Dermis blood vessel endothelial cell (primary cell): ENCODE measurements at regions not wholly inside any gene's neighbourhood (a gene's known extent, or its start where the extent isn't known, plus 50 kb on each side); places are given as distances from the start of the nearest gene placed in this dataset.
A peak's percentile ranks its signal among the peaks of the same experiment; 100 is the strongest.

Experiments used
- DNase-seq: peaks from one replicate; pipeline ENCODE4 v3.0.0; 2010

- no peak for DNase-seq
Measured at GRCh38 chr12:78611504-78611903, 253.1 kb upstream of the SYT1 start.

GRCh38 chr12:78612190-78612589, 252.4 kb upstream of the SYT1 start:
- DNase-seq: no peak

GRCh38 chr12:78617683-78618082, 246.9 kb upstream of the SYT1 start:
- DNase-seq: no peak

GRCh38 chr12:78622529-78623195, 241.9 kb upstream of the SYT1 start:
- no peak for DNase-seq

GRCh38 chr12:78628491-78629100, 236.0 kb upstream of the SYT1 start:
- DNase-seq: no peak

GRCh38 chr12:78636231-78636855, 228.2 kb upstream of the SYT1 start:
- no peak for DNase-seq

GRCh38 chr12:78641837-78642423, 222.6 kb upstream of the SYT1 start:
- peak; percentile 2 for DNase-seq

- DNase-seq: no peak
Measured at GRCh38 chr12:78645956-78646355, 218.6 kb upstream of the SYT1 start.

GRCh38 chr12:78651755-78652154, 212.8 kb upstream of the SYT1 start:
- DNase-seq: no peak

GRCh38 chr12:78666584-78666983, 198.0 kb upstream of the SYT1 start:
- no peak for DNase-seq

GRCh38 chr12:78671295-78671694, 193.3 kb upstream of the SYT1 start:
- DNase-seq: peak; percentile 11

GRCh38 chr12:78672033-78672432, 192.5 kb upstream of the SYT1 start:
- DNase-seq: no peak

GRCh38 chr12:78674311-78675090, 190.1 kb upstream of the SYT1 start:
- DNase-seq: no peak

- no peak for DNase-seq
Measured at GRCh38 chr12:78680596-78680995, 184.0 kb upstream of the SYT1 start.

GRCh38 chr12:78683031-78683430, 181.5 kb upstream of the SYT1 start:
- peak; percentile 36 for DNase-seq

GRCh38 chr12:78683626-78684025, 180.9 kb upstream of the SYT1 start:
- no peak for DNase-seq

GRCh38 chr12:78684419-78684818, 180.2 kb upstream of the SYT1 start:
- DNase-seq: peak; percentile 46

- DNase-seq: no peak
Measured at GRCh38 chr12:78695749-78696148, 168.8 kb upstream of the SYT1 start.

GRCh38 chr12:78696267-78696666, 168.3 kb upstream of the SYT1 start:
- peak; percentile 29 for DNase-seq

- peak; percentile 32 for DNase-seq
Measured at GRCh38 chr12:78697817-78698415, 166.7 kb upstream of the SYT1 start.

- DNase-seq: peak; percentile 30
Measured at GRCh38 chr12:78698747-78699146, 165.8 kb upstream of the SYT1 start.

- DNase-seq: no peak
Measured at GRCh38 chr12:78700565-78700964, 164.0 kb upstream of the SYT1 start.
